ENCODE measurements at regions not wholly inside any gene's neighbourhood (a gene's known extent, or its start where the extent isn't known, plus 50 kb on each side); places are given as distances from the start of the nearest gene placed in this dataset.
A peak's percentile ranks its signal among the peaks of the same experiment; 100 is the strongest.

DNA sequence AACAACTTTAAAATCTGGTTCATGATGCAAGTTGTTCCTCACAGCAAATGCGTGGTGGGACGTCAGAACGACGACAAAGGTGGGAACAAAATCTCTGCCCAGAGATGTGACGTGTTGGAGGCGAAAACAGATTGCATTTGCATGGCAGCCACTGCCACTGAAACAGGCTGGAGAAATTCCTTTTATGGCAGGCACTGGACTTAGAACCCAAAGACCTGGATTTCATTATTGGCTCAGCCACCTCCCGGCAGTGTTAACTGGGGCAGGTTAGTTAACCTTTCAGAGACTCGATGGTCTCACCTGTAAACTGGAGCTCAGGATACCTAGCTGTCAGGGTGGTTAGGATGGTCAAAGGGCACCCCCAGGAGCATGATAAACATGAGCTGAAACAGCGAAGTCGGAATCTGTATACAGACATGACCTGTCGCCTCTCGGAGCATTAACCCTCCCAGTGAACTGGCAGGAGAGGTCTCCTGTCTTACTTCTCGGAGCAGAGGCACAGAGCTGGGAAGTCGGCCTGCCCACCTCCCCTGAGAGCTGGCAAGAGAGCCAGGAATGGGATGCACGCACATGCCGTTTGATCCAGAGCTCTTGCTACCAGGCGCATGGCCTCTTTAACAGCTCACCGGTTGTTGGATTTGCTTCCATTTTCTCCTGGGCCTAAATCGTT is 59.2 kb upstream of the TARBP1 start:
- Histone ChIP-seq H3K9ac (replicated peaks in 1 of 4; ENCODE audit: extremely low read depth in 1 of 4, low read depth in 3 of 4, low read length in 3 of 4) (no peak overlapping the region), H2AFZ (ENCODE audit: low read length) (0 out of 2 replicates have a peak overlapping the region, but pooled peaks have one; percentile 39), H2BK12ac (ENCODE audit: low read depth, low read length) (no peak overlapping the region), H3K4ac (replicated peaks; ENCODE audit: insufficient read length, low read depth, low read length) (no peak overlapping the region), H4K5ac (ENCODE audit: insufficient read length, low read depth, low read length) (no peak overlapping the region), H4K20me1 (replicated peaks in 1 of 2; ENCODE audit: control insufficient read depth in 1 of 2, insufficient read depth in 2 of 2, low read length in 2 of 2) (no peaks in the 10 kb centered on the region), H3K4me1 (replicated peaks in 1 of 4; ENCODE audit: control insufficient read depth in 3 of 4, insufficient read depth in 4 of 4, low read length in 3 of 4) (no peaks in the 10 kb centered on the region; a peak in 1 of 7 replicates), H3K27me3 (replicated peaks in 1 of 4; ENCODE audit: control insufficient read depth in 3 of 4, extremely low read depth in 1 of 4, insufficient read depth in 3 of 4, low read length in 3 of 4) (no peaks in the 10 kb centered on the region), H4K8ac (ENCODE audit: extremely low read depth, insufficient read depth, low read length) (no peak overlapping the region; the same call in 1 of the 2 replicates), H3K79me2 (ENCODE audit: control insufficient read depth in 1 of 2, insufficient read depth in 2 of 2, low read length in 2 of 2) (no peaks in the 10 kb centered on the region), H2BK15ac (ENCODE audit: low read length) (no peak overlapping the region), H2BK20ac (ENCODE audit: low read length) (no peak overlapping the region), H3K27ac (ENCODE audit: low read depth, low read length) (no peak overlapping the region), H3K18ac (ENCODE audit: extremely low read depth, low read length) (no peak overlapping the region), H3K36me3 (ENCODE audit: control insufficient read depth in 2 of 4, insufficient read depth in 4 of 4, low read length in 3 of 4) (peaks cover 0 to 2% (median 0%) of the 10 kb centered on the region in 4 experiments; a peak in 1 of 8 replicates), H3K23me2 (ENCODE audit: low read depth, low read length) (no peaks in the 10 kb centered on the region), H2BK5ac (ENCODE audit: low read depth, low read length) (no peak overlapping the region), H3K4me2 (ENCODE audit: insufficient read depth in 1 of 2, low read depth in 2 of 2, low read length in 2 of 2) (no peak overlapping the region), H2BK120ac (replicated peaks; ENCODE audit: low read depth, low read length) (no peak overlapping the region), H4K91ac (replicated peaks; ENCODE audit: insufficient read length, low read length) (no peak overlapping the region), H3K4me3 (ENCODE audit: extremely low read depth in 1 of 4, insufficient read depth in 2 of 4, low read depth in 3 of 4, low read length in 4 of 4) (no peak overlapping the region), H3K23ac (ENCODE audit: insufficient read length) (no peak overlapping the region), H3K79me1 (ENCODE audit: low read depth, low read length) (no peaks in the 10 kb centered on the region), H3K56ac (replicated peaks; ENCODE audit: insufficient read length, low read depth, low read length) (no peak overlapping the region), H2AK5ac (ENCODE audit: low read depth, low read length) (no peak overlapping the region), H3K9me3 (ENCODE audit: insufficient read depth in 2 of 2, low read depth in 1 of 2, low read length in 1 of 2) (no peaks in the 10 kb centered on the region), H3K14ac (ENCODE audit: insufficient read length) (no peak overlapping the region)
- FAIRE-seq = no peak
- ChIA-PET CTCF (ENCODE audit: partially characterized antibody) (interaction anchor here (0.9 to 1.6 kb wide), 6 partner anchors 9 to 60 kb away, joined by 3 to 5 read pairs (median 4); no protein-coding TSS in a partner anchor), POLR2A (ENCODE audit: partially characterized antibody) (interaction anchor here (1.4 kb wide), 1 partner anchor 8 kb away, joined by 5 read pairs; no protein-coding TSS in a partner anchor)
- DNase-seq (ENCODE audit: low read depth in 1 of 2, low spot score in 2 of 2) = no peak
- WGBS, 2 experiments (ENCODE audit: extremely low coverage in 1 of 2, insufficient coverage in 1 of 2, insufficient read length in 1 of 2, insufficient replicate concordance in 2 of 2, low coverage in 1 of 2, low lambda C conversion rate in 2 of 2, missing lambda C conversion rate in 1 of 2) = 87% methylated on average over 17 of the region's 19 CpGs; no CpG with 5 or more reads in 1 of the 2 experiments
- TF ChIP-seq HDAC2 (IDR thresholded peaks at IDR 0.05; ENCODE audit: borderline replicate concordance in 1 of 2, low read depth in 2 of 2, low read length in 2 of 2) = no peak
- TF ChIP-seq, protein P1, sequence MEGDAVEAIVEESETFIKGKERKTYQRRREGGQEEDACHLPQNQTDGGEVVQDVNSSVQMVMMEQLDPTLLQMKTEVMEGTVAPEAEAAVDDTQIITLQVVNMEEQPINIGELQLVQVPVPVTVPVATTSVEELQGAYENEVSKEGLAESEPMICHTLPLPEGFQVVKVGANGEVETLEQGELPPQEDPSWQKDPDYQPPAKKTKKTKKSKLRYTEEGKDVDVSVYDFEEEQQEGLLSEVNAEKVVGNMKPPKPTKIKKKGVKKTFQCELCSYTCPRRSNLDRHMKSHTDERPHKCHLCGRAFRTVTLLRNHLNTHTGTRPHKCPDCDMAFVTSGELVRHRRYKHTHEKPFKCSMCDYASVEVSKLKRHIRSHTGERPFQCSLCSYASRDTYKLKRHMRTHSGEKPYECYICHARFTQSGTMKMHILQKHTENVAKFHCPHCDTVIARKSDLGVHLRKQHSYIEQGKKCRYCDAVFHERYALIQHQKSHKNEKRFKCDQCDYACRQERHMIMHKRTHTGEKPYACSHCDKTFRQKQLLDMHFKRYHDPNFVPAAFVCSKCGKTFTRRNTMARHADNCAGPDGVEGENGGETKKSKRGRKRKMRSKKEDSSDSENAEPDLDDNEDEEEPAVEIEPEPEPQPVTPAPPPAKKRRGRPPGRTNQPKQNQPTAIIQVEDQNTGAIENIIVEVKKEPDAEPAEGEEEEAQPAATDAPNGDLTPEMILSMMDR (IDR thresholded peaks at IDR 0.05; ENCODE audit: control extremely low read depth in 1 of 3, insufficient read depth in 1 of 3, low read depth in 1 of 3, low read length in 3 of 3) = no peak

Data from H1 (cell line).